Endothelial cell of umbilical vein (primary cell): ENCODE measurements at regions not wholly inside any gene's neighbourhood (a gene's known extent, or its start where the extent isn't known, plus 50 kb on each side); places are given as distances from the start of the nearest gene placed in this dataset.

Source experiments
- BruUV-seq: library from RNA; stranded (reverse); fragments of 400-500 nt; replicated peaks from 2 replicates; lab custom pipeline; 2021; lab: Mats Ljungman, UMichigan
- CTCF ChIA-PET: fragments of 300-600, 350-600 bp; sonication (Branson Sonifier 250); formaldehyde crosslinking; loops from one replicate; lab custom pipeline; 2021; ENCODE audit warnings: antibody characterized with exemption, inconsistent platforms; lab: Charles Lee
- POLR2A ChIA-PET: fragments of 300-600, 350-600 bp; sonication (Branson Sonifier 250); formaldehyde crosslinking; loops from one replicate; lab custom pipeline; 2021; ENCODE audit warnings: antibody characterized with exemption, inconsistent platforms; lab: Charles Lee
- DNase-seq: peaks from one replicate; pipeline ENCODE4 v3.0.0-alpha.2; 2011; ENCODE audit warnings: low read depth, low spot score
- FAIRE-seq: peaks from 2 replicates; lab custom pipeline; 2011; peaks lifted over from hg19 to GRCh38; lab: Jason Lieb, UNC
- H2AFZ ChIP-seq: 2 replicates; pipeline ENCODE4 v1.6.0; 2012; ENCODE audit warnings: low read depth, low read length, control low read depth, inconsistent platforms
- H3K27ac ChIP-seq: 2 replicates; pipeline ENCODE4 v1.5.1; 2011; ENCODE audit warnings: low read depth, mild to moderate bottlenecking, control low read depth, low read length, moderate library complexity; ENCODE audit not compliant: insufficient read depth
- H3K27me3 ChIP-seq, 2 experiments: 2 replicates each; pipeline versions ENCODE4 v1.6.0 to v1.6.1; 2011; ENCODE audit warnings: low read length in 2 of 2, mixed read lengths in 1 of 2; ENCODE audit not compliant: control insufficient read depth in 2 of 2, insufficient read depth in 2 of 2
- H3K36me3 ChIP-seq, 2 experiments: 2 replicates in 1 of 2; 3 replicates in 1 of 2; pipeline ENCODE4 v1.5.1; 2011; ENCODE audit warnings: low read length in 2 of 2, mild to moderate bottlenecking in 1 of 2, moderate library complexity in 1 of 2; ENCODE audit not compliant: control insufficient read depth in 2 of 2, insufficient read depth in 2 of 2; ENCODE audit errors: extremely low read depth in 1 of 2
- H3K4me1 ChIP-seq: 3 replicates; pipeline ENCODE4 v1.5.1; 2011; ENCODE audit warnings: mild to moderate bottlenecking, low read length; ENCODE audit not compliant: control insufficient read depth, insufficient read depth; ENCODE audit errors: extremely low read depth
- H3K4me2 ChIP-seq: 2 replicates; pipeline ENCODE4 v1.6.1; 2011; ENCODE audit warnings: low read length, control low read depth, mixed read lengths; ENCODE audit not compliant: insufficient read depth
- H3K4me3 ChIP-seq, 3 experiments: fragments of 200-600 bp in 1 of 3; sonication (generic), shearing (Covaris generic) in 1 of 3; replicated peaks in 1 of 3; 2 replicates each; pipeline ENCODE4 v1.5.1; 2011 to 2016; ENCODE audit warnings: control low read depth in 3 of 3, low read length in 3 of 3, mild to moderate bottlenecking in 2 of 3, inconsistent platforms in 1 of 3, low read depth in 1 of 3, moderate library complexity in 1 of 3; ENCODE audit not compliant: insufficient read depth in 1 of 3
- H3K79me2 ChIP-seq: 2 replicates; pipeline ENCODE4 v1.6.0; 2012; ENCODE audit warnings: low read length, inconsistent platforms; ENCODE audit not compliant: control insufficient read depth, insufficient read depth
- H3K9ac ChIP-seq: replicated peaks from 2 replicates; pipeline ENCODE3; 2011; ENCODE audit warnings: low read length, control low read depth; ENCODE audit not compliant: insufficient read depth; ENCODE audit errors: extremely low read depth
- H3K9me1 ChIP-seq: replicated peaks from 3 replicates; pipeline ENCODE4 v1.6.0; 2011; ENCODE audit warnings: mild to moderate bottlenecking, low read length; ENCODE audit not compliant: control insufficient read depth, insufficient read depth; ENCODE audit errors: extremely low read depth
- H3K9me3 ChIP-seq: replicated peaks from 2 replicates; pipeline ENCODE4 v1.5.1; 2012; ENCODE audit warnings: low read length, inconsistent platforms; ENCODE audit not compliant: control insufficient read depth, insufficient read depth
- H4K20me1 ChIP-seq: replicated peaks from 2 replicates; pipeline ENCODE3; 2011; ENCODE audit warnings: mild to moderate bottlenecking, low read length; ENCODE audit not compliant: control insufficient read depth, insufficient read depth; ENCODE audit errors: extremely low read depth
- EZH2 ChIP-seq: IDR thresholded peaks from 2 replicates; pipeline ENCODE4 v1.6.1; 2012; ENCODE audit warnings: borderline replicate concordance, low read depth, mild to moderate bottlenecking, moderate library complexity, low read length, inconsistent platforms; ENCODE audit not compliant: severe bottlenecking
- FOS ChIP-seq: IDR thresholded peaks from 2 replicates; pipeline ENCODE4 v1.6.1; 2011; ENCODE audit warnings: mild to moderate bottlenecking, low read length, moderate library complexity, borderline replicate concordance; ENCODE audit not compliant: insufficient read depth
- GATA2 ChIP-seq: IDR thresholded peaks from 2 replicates; pipeline ENCODE4 v1.7.0; 2011; ENCODE audit warnings: low read depth, mild to moderate bottlenecking, moderate library complexity, mixed read lengths, low read length; ENCODE audit not compliant: insufficient read length, insufficient read depth
- JUN ChIP-seq: IDR thresholded peaks from 2 replicates; pipeline ENCODE4 v1.6.1; 2011; ENCODE audit warnings: borderline replicate concordance, low read depth; ENCODE audit not compliant: insufficient read length, insufficient read depth
- MAX ChIP-seq: IDR thresholded peaks from 2 replicates; pipeline ENCODE4 v1.6.1; 2011; ENCODE audit not compliant: insufficient read depth, insufficient read length
- MYC ChIP-seq: IDR thresholded peaks from one replicate; pipeline ENCODE4 v1.6.1; 2011; ENCODE audit warnings: mild to moderate bottlenecking, low read depth, low read length
- POLR2A ChIP-seq: IDR thresholded peaks from 2 replicates; pipeline ENCODE4 v1.6.1; 2012; ENCODE audit warnings: low read depth, mild to moderate bottlenecking, control low read depth, low read length
- POLR2AphosphoS5 ChIP-seq: IDR thresholded peaks from 2 replicates; pipeline ENCODE4 v1.6.1; 2012; ENCODE audit warnings: low read depth, mild to moderate bottlenecking, control low read depth, low read length, moderate library complexity; ENCODE audit not compliant: insufficient read depth
- dilution Hi-C: fragments of 300-500 bp; cut with MboI; formaldehyde crosslinking; loops from one replicate; pipeline ENCODE4 v1.15.0; 2019; ENCODE audit warnings: low sequenced_read_pairs; ENCODE audit not compliant: extremely low pct_ligation_motif_present
- intact Hi-C: fragments of 100-400 bp; cut with micrococcal nuclease; formaldehyde crosslinking; loops from one replicate; pipeline ENCODE4 v1.10.0; 2022
- TF ChIP-seq, protein P1 (sequence below), 2 donors: IDR thresholded peaks; 1 replicate in 1 of 2; 2 replicates in 1 of 2; pipeline ENCODE4 v1.5.1; 2011; ENCODE audit warnings: low read length in 2 of 2, mild to moderate bottlenecking in 2 of 2, moderate library complexity in 2 of 2, control low read depth in 1 of 2, inconsistent platforms in 1 of 2, low read depth in 1 of 2; ENCODE audit not compliant: insufficient read depth in 1 of 2; ENCODE audit errors: extremely low read depth in 1 of 2

DNA sequence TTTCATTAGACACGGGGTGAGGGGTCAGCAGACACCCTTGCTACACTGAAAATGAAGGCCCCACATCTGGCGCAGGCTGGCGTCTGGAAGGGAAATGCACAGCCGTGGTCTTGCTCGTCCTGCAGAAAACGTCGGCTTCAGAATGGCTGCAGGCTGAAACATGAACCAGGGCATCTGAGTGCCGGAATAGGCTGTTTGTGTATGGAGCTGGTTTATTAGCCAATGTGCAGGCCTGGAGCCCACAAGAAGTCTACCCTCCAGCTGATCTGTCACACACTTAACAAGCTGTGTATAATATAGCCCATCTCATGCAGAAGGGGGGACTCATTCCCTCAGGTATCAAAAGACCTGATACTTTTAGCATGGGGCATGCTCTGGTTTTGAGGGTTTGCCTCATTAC, 153.4 kb upstream of the SOX11 start:
- Histone ChIP-seq H3K9ac (no peak overlapping the region), H2AFZ (no peak overlapping the region), H3K79me2 (no peaks in the 10 kb centered on the region), H3K9me3 (peaks cover 6% of the 10 kb centered on the region), H3K4me1 (no peaks in the 10 kb centered on the region), H3K27ac (no peak overlapping the region), H3K4me2 (no peak overlapping the region), H3K27me3 (no peaks in the 10 kb centered on the region), H4K20me1 (no peaks in the 10 kb centered on the region), H3K4me3 (no peak overlapping the region), H3K36me3 (no peaks in the 10 kb centered on the region), H3K9me1 (no peaks in the 10 kb centered on the region)
- no peak for DNase-seq
- dilution Hi-C loops (no loop called here), intact Hi-C loops (no loop called here)
- no peak for TF ChIP-seq EZH2
- no peak for TF ChIP-seq JUN
- BruUV-seq, result no TSS peak
- FAIRE-seq, result no peak
- CTCF ChIA-PET, result no interaction called here
- POLR2A ChIA-PET, result no interaction called here

DNA sequence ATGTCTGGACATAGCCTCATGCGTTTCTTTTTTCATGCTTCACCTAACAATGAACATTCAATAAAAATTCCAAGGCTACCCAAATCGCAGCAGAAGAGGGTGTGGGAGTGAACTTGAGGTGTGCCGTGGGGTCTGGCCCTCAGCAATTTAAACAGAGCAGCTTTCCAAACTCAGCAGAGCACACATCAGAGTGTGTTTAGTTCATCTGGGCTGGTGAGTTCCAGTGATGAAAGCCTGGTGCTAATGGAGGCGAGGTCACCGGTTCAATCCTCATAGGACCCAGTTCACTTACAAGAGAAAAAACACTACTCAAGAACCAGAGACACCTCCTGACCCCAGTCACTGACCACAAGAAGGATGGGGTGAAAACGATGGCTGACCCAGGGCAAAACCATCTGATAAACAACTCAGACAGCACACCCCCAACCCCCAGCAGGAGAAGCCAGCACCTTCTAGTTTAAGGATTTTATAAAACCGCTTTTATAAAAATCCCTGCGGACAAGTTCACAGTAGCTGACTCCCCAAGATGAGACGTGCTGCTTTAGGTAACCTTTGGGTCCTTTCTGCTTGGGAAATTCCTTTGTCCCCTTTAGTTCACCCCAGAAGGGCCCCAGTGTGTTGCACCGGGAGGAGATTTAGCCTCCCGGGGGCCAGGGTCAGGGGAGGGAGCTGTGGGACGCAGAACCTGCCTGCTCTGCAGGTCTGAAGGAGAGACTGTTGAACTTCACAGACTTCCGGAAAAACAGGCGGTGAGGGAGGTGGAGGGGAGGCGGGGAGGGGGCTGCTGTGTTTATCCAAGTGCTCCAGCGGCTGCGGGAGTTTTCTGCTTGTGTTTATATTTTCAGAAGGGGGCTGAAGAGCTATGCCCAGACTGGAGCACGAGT, 152.7 kb upstream of the SOX11 start:
- no peaks in the 10 kb centered on the region for H4K20me1 ChIP-seq
- no peak overlapping the region for H2AFZ ChIP-seq
- H3K27me3 ChIP-seq, result no peaks in the 10 kb centered on the region
- TF ChIP-seq, protein P1, sequence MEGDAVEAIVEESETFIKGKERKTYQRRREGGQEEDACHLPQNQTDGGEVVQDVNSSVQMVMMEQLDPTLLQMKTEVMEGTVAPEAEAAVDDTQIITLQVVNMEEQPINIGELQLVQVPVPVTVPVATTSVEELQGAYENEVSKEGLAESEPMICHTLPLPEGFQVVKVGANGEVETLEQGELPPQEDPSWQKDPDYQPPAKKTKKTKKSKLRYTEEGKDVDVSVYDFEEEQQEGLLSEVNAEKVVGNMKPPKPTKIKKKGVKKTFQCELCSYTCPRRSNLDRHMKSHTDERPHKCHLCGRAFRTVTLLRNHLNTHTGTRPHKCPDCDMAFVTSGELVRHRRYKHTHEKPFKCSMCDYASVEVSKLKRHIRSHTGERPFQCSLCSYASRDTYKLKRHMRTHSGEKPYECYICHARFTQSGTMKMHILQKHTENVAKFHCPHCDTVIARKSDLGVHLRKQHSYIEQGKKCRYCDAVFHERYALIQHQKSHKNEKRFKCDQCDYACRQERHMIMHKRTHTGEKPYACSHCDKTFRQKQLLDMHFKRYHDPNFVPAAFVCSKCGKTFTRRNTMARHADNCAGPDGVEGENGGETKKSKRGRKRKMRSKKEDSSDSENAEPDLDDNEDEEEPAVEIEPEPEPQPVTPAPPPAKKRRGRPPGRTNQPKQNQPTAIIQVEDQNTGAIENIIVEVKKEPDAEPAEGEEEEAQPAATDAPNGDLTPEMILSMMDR (IDR thresholded peaks at IDR 0.05; ENCODE audit: extremely low read depth in 1 of 2, insufficient read depth in 1 of 2, low read depth in 1 of 2, low read length in 2 of 2), result no peak
- TF ChIP-seq POLR2AphosphoS5 (no peak), EZH2 (no peak), GATA2 (no peak), POLR2A (no peak), MYC (no peak), FOS (no peak), JUN (no peak), MAX (no peak)
- no peaks in the 10 kb centered on the region for H3K9me1 ChIP-seq
- dilution Hi-C loops, result no loop called here
- no peaks in the 10 kb centered on the region for H3K4me1 ChIP-seq
- ChIA-PET POLR2A (no interaction called here), CTCF (no interaction called here)
- intact Hi-C loops, result no loop called here
- DNase-seq, result no peak
- no peak overlapping the region for H3K4me3 ChIP-seq
- H3K79me2 ChIP-seq, result no peaks in the 10 kb centered on the region
- H3K36me3 ChIP-seq, result no peaks in the 10 kb centered on the region
- H3K9ac ChIP-seq, result no peak overlapping the region
- no peak overlapping the region for H3K27ac ChIP-seq
- no peak for FAIRE-seq
- peaks cover 6% of the 10 kb centered on the region for H3K9me3 ChIP-seq
- BruUV-seq, result no TSS peak
- H3K4me2 ChIP-seq, result no peak overlapping the region
